ENCODE measurements at regions not wholly inside any gene's neighbourhood (a gene's known extent, or its start where the extent isn't known, plus 50 kb on each side); places are given as distances from the start of the nearest gene placed in this dataset.

DNA sequence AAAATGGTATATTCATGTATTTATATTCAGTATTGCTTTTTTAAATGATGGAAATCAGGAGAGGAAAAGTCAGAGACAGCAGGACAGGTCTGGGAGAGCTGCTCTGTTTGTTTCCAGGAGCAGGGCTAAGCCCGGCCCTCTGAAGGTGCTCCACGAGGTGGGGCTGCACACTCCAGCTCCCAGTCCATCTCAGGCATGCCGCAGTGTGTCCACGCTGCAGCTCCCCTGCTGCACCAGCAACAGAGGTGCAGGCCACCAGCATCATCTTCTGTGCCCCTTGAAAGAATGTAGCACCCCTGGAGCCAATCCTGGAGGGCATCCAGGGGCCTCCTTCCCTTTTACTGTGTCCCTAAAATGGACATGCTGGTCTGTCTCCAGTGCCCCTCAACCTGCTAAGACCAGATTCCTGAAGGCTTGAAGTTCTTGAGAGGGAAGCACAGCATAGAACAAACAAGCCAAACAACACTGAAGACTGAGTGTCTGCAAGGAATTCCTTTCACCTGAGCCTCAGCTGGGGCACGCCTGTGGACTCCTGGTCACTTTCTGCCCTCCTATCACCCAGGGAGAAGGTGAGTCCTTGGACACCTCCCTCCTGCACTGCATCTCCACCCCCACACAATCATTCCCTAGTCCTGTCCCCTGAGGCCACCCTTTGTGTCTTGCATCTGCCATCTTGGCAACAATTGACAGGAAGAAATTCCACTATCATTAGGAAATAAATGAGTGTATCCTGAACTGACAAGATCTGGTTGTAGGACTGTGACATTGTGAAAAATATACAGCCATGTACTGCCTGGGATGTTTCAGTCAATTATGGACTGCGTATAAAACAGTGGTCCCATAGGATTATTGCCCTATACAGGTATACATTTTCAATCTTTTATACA is 100.5 kb downstream of the CXCL12 start:
- no peak for ATAC-seq
- TF ChIP-seq ISL1 (CRISPR knock-in tag; IDR thresholded peaks at IDR 0.05) (no peak), ZC3H10 (CRISPR knock-in tag; IDR thresholded peaks at IDR 0.05) (no peak), TSHZ2 (CRISPR knock-in tag; IDR thresholded peaks at IDR 0.05) (no peak), TCF4 (CRISPR knock-in tag; IDR thresholded peaks at IDR 0.05; ENCODE audit: borderline replicate concordance) (no peak), ZNF565 (CRISPR knock-in tag; conservative IDR thresholded peaks at IDR 0.05; ENCODE audit: low read depth) (no peak), ARNTL (CRISPR knock-in tag; IDR thresholded peaks at IDR 0.05; ENCODE audit: borderline replicate concordance, low read depth) (no peak), GLIS3 (CRISPR knock-in tag; IDR thresholded peaks at IDR 0.05) (no peak), ESRRG (CRISPR knock-in tag; IDR thresholded peaks at IDR 0.05) (no peak), OSR1 (CRISPR knock-in tag; IDR thresholded peaks at IDR 0.05) (no peak), SNAI2 (CRISPR knock-in tag; IDR thresholded peaks at IDR 0.05) (no peak), ZFP30 (CRISPR knock-in tag; IDR thresholded peaks at IDR 0.05) (no peak), ZNF8 (CRISPR knock-in tag; IDR thresholded peaks at IDR 0.05) (no peak), CSDC2 (CRISPR knock-in tag; IDR thresholded peaks at IDR 0.05) (no peak), ZNF70 (CRISPR knock-in tag; IDR thresholded peaks at IDR 0.05) (no peak), TOX (CRISPR knock-in tag; IDR thresholded peaks at IDR 0.05; ENCODE audit: borderline replicate concordance) (no peak), PPARA (CRISPR knock-in tag; IDR thresholded peaks at IDR 0.05; ENCODE audit: borderline replicate concordance) (no peak)
- TF ChIP-seq, protein P1, sequence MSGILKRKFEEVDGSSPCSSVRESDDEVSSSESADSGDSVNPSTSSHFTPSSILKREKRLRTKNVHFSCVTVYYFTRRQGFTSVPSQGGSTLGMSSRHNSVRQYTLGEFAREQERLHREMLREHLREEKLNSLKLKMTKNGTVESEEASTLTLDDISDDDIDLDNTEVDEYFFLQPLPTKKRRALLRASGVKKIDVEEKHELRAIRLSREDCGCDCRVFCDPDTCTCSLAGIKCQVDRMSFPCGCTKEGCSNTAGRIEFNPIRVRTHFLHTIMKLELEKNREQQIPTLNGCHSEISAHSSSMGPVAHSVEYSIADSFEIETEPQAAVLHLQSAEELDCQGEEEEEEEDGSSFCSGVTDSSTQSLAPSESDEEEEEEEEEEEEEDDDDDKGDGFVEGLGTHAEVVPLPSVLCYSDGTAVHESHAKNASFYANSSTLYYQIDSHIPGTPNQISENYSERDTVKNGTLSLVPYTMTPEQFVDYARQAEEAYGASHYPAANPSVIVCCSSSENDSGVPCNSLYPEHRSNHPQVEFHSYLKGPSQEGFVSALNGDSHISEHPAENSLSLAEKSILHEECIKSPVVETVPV (CRISPR knock-in tag; IDR thresholded peaks at IDR 0.05), result no peak
- TF ChIP-seq, protein P2, sequence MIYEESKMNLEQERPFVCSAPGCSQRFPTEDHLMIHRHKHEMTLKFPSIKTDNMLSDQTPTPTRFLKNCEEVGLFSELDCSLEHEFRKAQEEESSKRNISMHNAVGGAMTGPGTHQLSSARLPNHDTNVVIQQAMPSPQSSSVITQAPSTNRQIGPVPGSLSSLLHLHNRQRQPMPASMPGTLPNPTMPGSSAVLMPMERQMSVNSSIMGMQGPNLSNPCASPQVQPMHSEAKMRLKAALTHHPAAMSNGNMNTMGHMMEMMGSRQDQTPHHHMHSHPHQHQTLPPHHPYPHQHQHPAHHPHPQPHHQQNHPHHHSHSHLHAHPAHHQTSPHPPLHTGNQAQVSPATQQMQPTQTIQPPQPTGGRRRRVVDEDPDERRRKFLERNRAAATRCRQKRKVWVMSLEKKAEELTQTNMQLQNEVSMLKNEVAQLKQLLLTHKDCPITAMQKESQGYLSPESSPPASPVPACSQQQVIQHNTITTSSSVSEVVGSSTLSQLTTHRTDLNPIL (CRISPR knock-in tag; IDR thresholded peaks at IDR 0.05; ENCODE audit: low read depth), result no peak

DNA sequence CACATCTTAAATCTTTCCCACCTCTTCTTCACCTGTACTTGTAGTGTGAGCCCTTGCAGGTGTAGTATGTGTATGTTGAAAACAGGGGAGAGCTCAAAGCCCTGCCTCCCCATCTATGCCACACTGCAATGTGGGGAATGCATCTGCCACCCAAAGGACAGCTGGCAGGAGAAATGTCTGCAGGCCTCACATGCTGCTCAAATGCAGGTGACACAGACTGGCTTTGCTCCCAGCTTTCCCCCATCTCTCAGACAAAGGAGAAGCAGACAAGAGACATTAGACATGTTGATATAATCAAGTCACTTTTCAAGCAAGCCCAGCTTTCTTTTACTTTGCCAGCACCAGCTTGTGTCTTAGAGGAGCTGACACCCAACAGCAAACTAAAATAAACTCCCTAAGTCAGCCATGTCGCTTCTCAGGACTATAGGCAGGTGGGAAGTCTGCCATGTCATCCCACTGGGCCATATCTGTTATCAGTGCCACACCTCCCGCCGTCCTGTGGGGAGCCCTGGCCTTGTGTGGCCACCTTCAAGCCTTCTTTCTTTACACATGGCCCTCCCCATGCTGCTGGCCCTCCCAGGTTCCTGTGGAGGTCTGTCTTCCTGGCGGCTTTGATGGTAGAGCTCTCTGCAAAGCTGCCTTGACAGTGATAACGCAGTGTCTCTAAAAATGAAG is 102.1 kb downstream of the CXCL12 start:
- no peak for ATAC-seq
- TF ChIP-seq SNAI2 (CRISPR knock-in tag; IDR thresholded peaks at IDR 0.05) (no peak), ESRRG (CRISPR knock-in tag; IDR thresholded peaks at IDR 0.05) (no peak), ZC3H10 (CRISPR knock-in tag; IDR thresholded peaks at IDR 0.05) (no peak)
- TF ChIP-seq, protein P3, sequence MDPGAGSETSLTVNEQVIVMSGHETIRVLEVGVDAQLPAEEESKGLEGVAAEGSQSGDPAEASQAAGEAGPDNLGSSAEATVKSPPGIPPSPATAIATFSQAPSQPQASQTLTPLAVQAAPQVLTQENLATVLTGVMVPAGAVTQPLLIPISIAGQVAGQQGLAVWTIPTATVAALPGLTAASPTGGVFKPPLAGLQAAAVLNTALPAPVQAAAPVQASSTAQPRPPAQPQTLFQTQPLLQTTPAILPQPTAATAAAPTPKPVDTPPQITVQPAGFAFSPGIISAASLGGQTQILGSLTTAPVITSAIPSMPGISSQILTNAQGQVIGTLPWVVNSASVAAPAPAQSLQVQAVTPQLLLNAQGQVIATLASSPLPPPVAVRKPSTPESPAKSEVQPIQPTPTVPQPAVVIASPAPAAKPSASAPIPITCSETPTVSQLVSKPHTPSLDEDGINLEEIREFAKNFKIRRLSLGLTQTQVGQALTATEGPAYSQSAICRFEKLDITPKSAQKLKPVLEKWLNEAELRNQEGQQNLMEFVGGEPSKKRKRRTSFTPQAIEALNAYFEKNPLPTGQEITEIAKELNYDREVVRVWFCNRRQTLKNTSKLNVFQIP (CRISPR knock-in tag; IDR thresholded peaks at IDR 0.05; ENCODE audit: borderline replicate concordance, low read depth), result no peak

- ATAC-seq, result no peak
- TF ChIP-seq TCF4 (CRISPR knock-in tag; IDR thresholded peaks at IDR 0.05; ENCODE audit: borderline replicate concordance), result no peak
- no peak for TF ChIP-seq CSDC2 (CRISPR knock-in tag; IDR thresholded peaks at IDR 0.05)
- TF ChIP-seq ARNTL (CRISPR knock-in tag; IDR thresholded peaks at IDR 0.05; ENCODE audit: borderline replicate concordance, low read depth), result no peak
- no peak for TF ChIP-seq OSR1 (CRISPR knock-in tag; IDR thresholded peaks at IDR 0.05)
- no peak for TF ChIP-seq ZNF70 (CRISPR knock-in tag; IDR thresholded peaks at IDR 0.05)
- TF ChIP-seq, protein P1 (CRISPR knock-in tag; IDR thresholded peaks at IDR 0.05), result no peak
- no peak for TF ChIP-seq ESRRG (CRISPR knock-in tag; IDR thresholded peaks at IDR 0.05)
- TF ChIP-seq, protein P3 (CRISPR knock-in tag; IDR thresholded peaks at IDR 0.05; ENCODE audit: borderline replicate concordance, low read depth), result no peak
- TF ChIP-seq ISL1 (CRISPR knock-in tag; IDR thresholded peaks at IDR 0.05), result no peak
- TF ChIP-seq, protein P2 (CRISPR knock-in tag; IDR thresholded peaks at IDR 0.05; ENCODE audit: low read depth), result no peak
- no peak for TF ChIP-seq ZNF565 (CRISPR knock-in tag; conservative IDR thresholded peaks at IDR 0.05; ENCODE audit: low read depth)
Measured at GRCh38 chr10:44281662-44282061, 103.2 kb downstream of the CXCL12 start.

Measured in SK-N-SH treated with all-trans-retinoic acid at 6 μM for 48 hours (cell line).